SK-N-MC (cell line): ENCODE measurements at regions not wholly inside any gene's neighbourhood (a gene's known extent, or its start where the extent isn't known, plus 50 kb on each side); places are given as distances from the start of the nearest gene placed in this dataset.

Source experiments
- EZH2 ChIP-seq: fragments of 200-600 bp; sonication (generic); IDR thresholded peaks from one replicate; pipeline ENCODE4 v1.6.1; 2017; ENCODE audit warnings: antibody characterized with exemption
- POLR2AphosphoS5 ChIP-seq: IDR thresholded peaks from 2 replicates; pipeline ENCODE4 v1.6.1; 2012; ENCODE audit warnings: mild to moderate bottlenecking, low read depth, low read length, borderline replicate concordance

- no peak for TF ChIP-seq EZH2
- no peak for TF ChIP-seq POLR2AphosphoS5
Observed at GRCh38 chr5:89127191-89127590, 244.2 kb upstream of the MEF2C start.
